Stomach (tissue), 4 donors: ENCODE measurements at regions not wholly inside any gene's neighbourhood (a gene's known extent, or its start where the extent isn't known, plus 50 kb on each side); places are given as distances from the start of the nearest gene placed in this dataset.

Source experiments
- EP300 ChIP-seq: sonication (generic); formaldehyde crosslinking; IDR thresholded peaks from one replicate; pipeline ENCODE4 v1.6.1; 2017; ENCODE audit warnings: antibody characterized with exemption
- POLR2A ChIP-seq, 4 donors: fragments of 450-650 bp; IDR thresholded peaks; one replicate each; pipeline ENCODE4 v1.6.1; 2016; ENCODE audit warnings: antibody characterized with exemption in 4 of 4, control low read depth in 2 of 4, mild to moderate bottlenecking in 1 of 4, moderate library complexity in 1 of 4
- POLR2AphosphoS5 ChIP-seq, 3 donors: sonication (generic); formaldehyde crosslinking; IDR thresholded peaks; one replicate each; pipeline ENCODE4 v1.6.1; 2016; ENCODE audit warnings: antibody characterized with exemption in 3 of 3
- TF ChIP-seq, protein P1 (sequence below), 7 experiments: fragments of 450-650 bp in 4 of 7; fragments of 200-600 bp in 3 of 7; sonication (generic) in 3 of 7; IDR thresholded peaks; one replicate each; pipeline ENCODE4 v1.5.1; 2016 to 2019; ENCODE audit warnings: antibody characterized with exemption in 7 of 7, control low read depth in 2 of 7, mild to moderate bottlenecking in 1 of 7

DNA sequence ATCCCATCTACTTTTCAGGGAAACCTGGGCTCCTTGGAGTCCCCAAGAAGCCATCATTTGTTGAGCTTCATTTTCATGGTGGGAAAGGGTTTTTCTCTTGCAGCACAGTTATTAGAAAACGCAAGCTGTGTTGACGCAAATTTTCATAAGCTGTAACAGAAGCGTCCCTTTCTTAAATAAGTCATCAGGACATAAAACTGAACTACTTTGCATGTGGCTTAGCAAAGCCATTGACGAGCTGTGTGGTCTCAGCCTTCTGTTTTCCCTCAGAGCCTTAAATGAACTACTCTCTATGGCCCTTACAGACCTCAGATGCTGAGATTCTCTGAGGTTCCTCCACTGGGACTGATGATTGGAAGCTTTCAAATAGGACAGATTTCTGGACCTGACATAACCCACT lies 85.1 kb downstream of the ARL4C start:
- TF ChIP-seq, protein P1, sequence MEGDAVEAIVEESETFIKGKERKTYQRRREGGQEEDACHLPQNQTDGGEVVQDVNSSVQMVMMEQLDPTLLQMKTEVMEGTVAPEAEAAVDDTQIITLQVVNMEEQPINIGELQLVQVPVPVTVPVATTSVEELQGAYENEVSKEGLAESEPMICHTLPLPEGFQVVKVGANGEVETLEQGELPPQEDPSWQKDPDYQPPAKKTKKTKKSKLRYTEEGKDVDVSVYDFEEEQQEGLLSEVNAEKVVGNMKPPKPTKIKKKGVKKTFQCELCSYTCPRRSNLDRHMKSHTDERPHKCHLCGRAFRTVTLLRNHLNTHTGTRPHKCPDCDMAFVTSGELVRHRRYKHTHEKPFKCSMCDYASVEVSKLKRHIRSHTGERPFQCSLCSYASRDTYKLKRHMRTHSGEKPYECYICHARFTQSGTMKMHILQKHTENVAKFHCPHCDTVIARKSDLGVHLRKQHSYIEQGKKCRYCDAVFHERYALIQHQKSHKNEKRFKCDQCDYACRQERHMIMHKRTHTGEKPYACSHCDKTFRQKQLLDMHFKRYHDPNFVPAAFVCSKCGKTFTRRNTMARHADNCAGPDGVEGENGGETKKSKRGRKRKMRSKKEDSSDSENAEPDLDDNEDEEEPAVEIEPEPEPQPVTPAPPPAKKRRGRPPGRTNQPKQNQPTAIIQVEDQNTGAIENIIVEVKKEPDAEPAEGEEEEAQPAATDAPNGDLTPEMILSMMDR (IDR thresholded peaks at IDR 0.05), result no peak
- TF ChIP-seq POLR2A (IDR thresholded peaks at IDR 0.05) (no peak), POLR2AphosphoS5 (IDR thresholded peaks at IDR 0.05) (no peak), EP300 (no peak)
